A673 (cell line): ENCODE measurements at regions not wholly inside any gene's neighbourhood (a gene's known extent, or its start where the extent isn't known, plus 50 kb on each side); places are given as distances from the start of the nearest gene placed in this dataset.

Experiments
- BruUV-seq: library from RNA; stranded (reverse); fragments of 400-500 nt; replicated peaks from 2 replicates; lab custom pipeline; 2021; lab: Mats Ljungman, UMichigan
- CTCF ChIA-PET: fragments of 300-600 bp; sonication (Branson Sonifier 250); formaldehyde crosslinking; loops from one replicate; lab custom pipeline; 2022; ENCODE audit warnings: antibody characterized with exemption; lab: Charles Lee
- POLR2A ChIA-PET: fragments of 300-600 bp; sonication (Branson Sonifier 250); formaldehyde crosslinking; loops from one replicate; lab custom pipeline; 2022; ENCODE audit warnings: antibody characterized with exemption; ENCODE audit not compliant: low non-redundant PET; lab: Charles Lee
- DNase-seq: peaks from one replicate; pipeline ENCODE4 v3.0.0-alpha.2; 2015; ENCODE audit warnings: low spot score
- H3K27ac ChIP-seq: fragments of 200-600 bp; sonication (generic); 2 replicates; pipeline ENCODE4 v1.5.1; 2016; ENCODE audit warnings: mixed run types, low read depth, mild to moderate bottlenecking, mixed read lengths, antibody characterized with exemption, low read length; ENCODE audit not compliant: poor library complexity, severe bottlenecking
- H3K27me3 ChIP-seq: fragments of 200-600 bp; sonication (generic); replicated peaks from 2 replicates; pipeline ENCODE4 v1.6.1; 2017; ENCODE audit warnings: mixed run types, low read depth, mild to moderate bottlenecking, mixed read lengths, antibody characterized with exemption, low read length; ENCODE audit not compliant: insufficient read depth, poor library complexity
- H3K36me3 ChIP-seq: fragments of 200-600 bp; sonication (generic); 2 replicates; pipeline ENCODE4 v1.6.1; 2016; ENCODE audit warnings: mixed run types, mild to moderate bottlenecking, mixed read lengths, antibody characterized with exemption, low read length; ENCODE audit not compliant: insufficient read depth, poor library complexity, severe bottlenecking
- H3K4me1 ChIP-seq: fragments of 200-600 bp; sonication (generic); 2 replicates; pipeline ENCODE4 v1.6.1; 2017; ENCODE audit warnings: mixed run types, mild to moderate bottlenecking, mixed read lengths, antibody characterized with exemption, low read length; ENCODE audit not compliant: insufficient read depth, poor library complexity, severe bottlenecking
- H3K4me3 ChIP-seq: fragments of 200-600 bp; sonication (generic); 2 replicates; pipeline ENCODE4 v1.5.1; 2016; ENCODE audit warnings: low read depth, mixed run types, mild to moderate bottlenecking, mixed read lengths, low read length; ENCODE audit not compliant: poor library complexity, severe bottlenecking
- H3K9me3 ChIP-seq: fragments of 200-600 bp; sonication (generic); 2 replicates; pipeline ENCODE4 v1.6.1; 2016; ENCODE audit warnings: mixed run types, low read depth, mild to moderate bottlenecking, mixed read lengths, antibody characterized with exemption, low read length; ENCODE audit not compliant: poor library complexity, severe bottlenecking
- EZH2 ChIP-seq: fragments of 200-600 bp; sonication (generic); IDR thresholded peaks from 2 replicates; pipeline ENCODE4 v1.6.1; 2017; ENCODE audit warnings: borderline replicate concordance, low read depth, mild to moderate bottlenecking, mixed read lengths, antibody characterized with exemption, low read length; ENCODE audit not compliant: poor library complexity, severe bottlenecking
- intact Hi-C: fragments of 100-400 bp; cut with micrococcal nuclease; formaldehyde crosslinking; loops from one replicate; pipeline ENCODE4 v1.10.0; 2022; ENCODE audit not compliant: unreplicated experiment
- TF ChIP-seq, protein P1 (sequence below): fragments of 300-800, 200-600 bp; sonication (generic); conservative IDR thresholded peaks from 2 replicates; pipeline ENCODE4 v1.5.1; 2017; ENCODE audit warnings: low read depth, mild to moderate bottlenecking, antibody characterized with exemption, low read length, moderate library complexity, mixed read lengths

DNA sequence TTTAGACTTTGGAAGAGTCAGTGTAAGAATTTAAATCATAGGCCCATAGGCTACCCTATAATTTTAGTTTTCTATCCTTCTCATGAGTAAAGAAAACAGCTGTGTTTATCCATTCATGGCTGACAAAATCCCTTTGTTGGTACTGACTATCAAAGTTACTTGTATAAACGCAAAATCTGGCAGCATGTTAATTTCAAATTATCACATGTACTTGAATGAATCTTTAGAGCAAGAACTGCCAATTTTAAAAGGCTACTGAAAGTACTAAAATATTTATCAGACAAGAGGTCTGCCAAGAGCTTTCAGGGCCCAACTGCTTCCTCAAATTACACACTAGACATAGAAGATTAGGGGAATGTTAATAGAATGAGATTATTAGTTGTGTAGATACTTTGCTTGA is 66.6 kb downstream of the MYL12B start:
- no peak for TF ChIP-seq EZH2
- H3K27ac ChIP-seq = no peak overlapping the region
- intact Hi-C loops = no loop called here
- no peaks in the 10 kb centered on the region for H3K4me1 ChIP-seq
- ChIA-PET POLR2A (no interaction called here), CTCF (no interaction called here)
- H3K9me3 ChIP-seq = no peaks in the 10 kb centered on the region
- DNase-seq = no peak
- no peaks in the 10 kb centered on the region for H3K27me3 ChIP-seq
- no peak overlapping the region for H3K4me3 ChIP-seq
- no TSS peak for BruUV-seq
- H3K36me3 ChIP-seq = no peaks in the 10 kb centered on the region

DNA sequence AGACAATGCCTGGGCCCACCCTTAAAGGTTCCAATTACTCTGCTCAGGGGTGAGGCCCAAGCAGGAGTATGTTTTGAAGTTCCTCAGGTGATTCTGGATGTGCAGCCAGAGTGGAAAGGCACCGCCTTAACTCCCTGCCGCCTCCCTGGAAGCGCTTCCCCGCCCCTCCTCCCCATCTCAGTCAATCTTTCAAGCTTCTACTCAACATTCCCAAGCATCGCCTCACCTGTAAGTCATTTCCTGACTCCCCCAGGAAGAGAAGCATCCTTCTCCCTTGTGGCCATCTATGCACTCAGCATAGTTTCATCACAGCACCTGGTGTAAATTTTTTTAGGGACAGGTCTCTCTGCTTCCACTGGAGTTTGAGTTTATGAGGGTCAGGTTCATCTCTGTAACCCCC is 67.5 kb downstream of the MYL12B start:
- H3K4me3 ChIP-seq = no peak overlapping the region
- BruUV-seq = no TSS peak
- no peaks in the 10 kb centered on the region for H3K27me3 ChIP-seq
- intact Hi-C loops = no loop called here
- POLR2A ChIA-PET = no interaction called here
- TF ChIP-seq EZH2 = no peak
- TF ChIP-seq, protein P1, sequence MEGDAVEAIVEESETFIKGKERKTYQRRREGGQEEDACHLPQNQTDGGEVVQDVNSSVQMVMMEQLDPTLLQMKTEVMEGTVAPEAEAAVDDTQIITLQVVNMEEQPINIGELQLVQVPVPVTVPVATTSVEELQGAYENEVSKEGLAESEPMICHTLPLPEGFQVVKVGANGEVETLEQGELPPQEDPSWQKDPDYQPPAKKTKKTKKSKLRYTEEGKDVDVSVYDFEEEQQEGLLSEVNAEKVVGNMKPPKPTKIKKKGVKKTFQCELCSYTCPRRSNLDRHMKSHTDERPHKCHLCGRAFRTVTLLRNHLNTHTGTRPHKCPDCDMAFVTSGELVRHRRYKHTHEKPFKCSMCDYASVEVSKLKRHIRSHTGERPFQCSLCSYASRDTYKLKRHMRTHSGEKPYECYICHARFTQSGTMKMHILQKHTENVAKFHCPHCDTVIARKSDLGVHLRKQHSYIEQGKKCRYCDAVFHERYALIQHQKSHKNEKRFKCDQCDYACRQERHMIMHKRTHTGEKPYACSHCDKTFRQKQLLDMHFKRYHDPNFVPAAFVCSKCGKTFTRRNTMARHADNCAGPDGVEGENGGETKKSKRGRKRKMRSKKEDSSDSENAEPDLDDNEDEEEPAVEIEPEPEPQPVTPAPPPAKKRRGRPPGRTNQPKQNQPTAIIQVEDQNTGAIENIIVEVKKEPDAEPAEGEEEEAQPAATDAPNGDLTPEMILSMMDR = no peak
- H3K36me3 ChIP-seq = no peaks in the 10 kb centered on the region
- CTCF ChIA-PET = no interaction called here
- H3K9me3 ChIP-seq = no peaks in the 10 kb centered on the region
- H3K27ac ChIP-seq = no peak overlapping the region
- DNase-seq = no peak
- H3K4me1 ChIP-seq = no peaks in the 10 kb centered on the region

DNA sequence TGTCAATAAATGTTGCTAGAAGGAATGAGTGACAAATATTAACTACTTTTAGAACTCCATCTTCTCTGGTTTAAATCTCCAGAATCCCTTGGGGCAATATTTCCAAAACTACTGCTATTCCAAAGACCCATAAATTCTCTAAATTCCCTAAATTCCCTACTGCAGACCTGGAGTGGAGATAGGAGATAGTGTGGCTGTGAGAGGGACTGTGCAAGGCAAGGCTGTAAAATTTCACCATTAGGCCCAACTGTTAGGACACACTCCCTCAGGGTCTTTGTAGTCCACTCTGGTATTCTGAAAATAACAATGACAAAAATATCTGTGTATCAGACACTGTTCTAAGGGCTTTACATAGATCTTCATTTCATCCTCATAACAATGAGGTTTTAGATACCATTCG is 67.9 kb downstream of the MYL12B start:
- intact Hi-C loops = no loop called here
- CTCF ChIA-PET = no interaction called here
- BruUV-seq = no TSS peak
- Histone ChIP-seq H3K36me3 (no peaks in the 10 kb centered on the region), H3K4me3 (no peak overlapping the region), H3K4me1 (no peaks in the 10 kb centered on the region), H3K27ac (no peak overlapping the region), H3K27me3 (no peaks in the 10 kb centered on the region), H3K9me3 (no peaks in the 10 kb centered on the region)
- POLR2A ChIA-PET = no interaction called here
- TF ChIP-seq, protein P1 = no peak
- no peak for TF ChIP-seq EZH2
- no peak for DNase-seq

DNA sequence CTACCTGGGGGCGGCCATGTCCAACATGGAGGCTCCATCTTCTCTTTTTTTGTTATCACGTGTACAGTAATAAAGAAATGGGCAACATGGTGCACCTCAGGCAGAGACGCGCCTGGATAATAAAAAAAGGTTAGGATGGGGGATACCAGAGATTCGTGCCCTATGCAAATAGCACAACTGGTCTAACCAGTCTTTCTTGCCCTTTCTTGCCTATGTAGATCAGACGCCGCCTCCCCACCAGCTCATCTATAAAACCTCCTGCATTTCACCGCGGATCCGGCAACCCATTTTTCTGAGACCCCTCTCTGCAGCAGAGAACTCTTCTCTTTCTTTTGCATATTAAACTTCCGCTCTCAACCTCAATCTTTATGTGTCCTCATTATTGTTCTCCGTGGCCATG is 68.7 kb downstream of the MYL12B start:
- TF ChIP-seq, protein P1 = no peak
- TF ChIP-seq EZH2 = no peak
- H3K4me3 ChIP-seq = no peak overlapping the region
- no peaks in the 10 kb centered on the region for H3K36me3 ChIP-seq
- intact Hi-C loops = no loop called here
- POLR2A ChIA-PET = no interaction called here
- H3K9me3 ChIP-seq = no peaks in the 10 kb centered on the region
- CTCF ChIA-PET = no interaction called here
- no peaks in the 10 kb centered on the region for H3K4me1 ChIP-seq
- no peaks in the 10 kb centered on the region for H3K27me3 ChIP-seq
- no peak overlapping the region for H3K27ac ChIP-seq
- no TSS peak for BruUV-seq
- DNase-seq = no peak
